Ammon's horn (tissue), 1 donor: ENCODE measurements at regions not wholly inside any gene's neighbourhood (a gene's known extent, or its start where the extent isn't known, plus 50 kb on each side); places are given as distances from the start of the nearest gene placed in this dataset.

ENCODE experiments used
- DNase-seq: peaks from one replicate; pipeline ENCODE4 v3.0.0-alpha.2; 2016; ENCODE audit warnings: low spot score

- DNase-seq = no peak
Measured at GRCh38 chr17:79470754-79471153, 140.1 kb downstream of the RBFOX3 start.

GRCh38 chr17:79469646-79470045, 141.2 kb downstream of the RBFOX3 start:
- no peak for DNase-seq

GRCh38 chr17:79468183-79468944, 142.5 kb downstream of the RBFOX3 start:
- no peak for DNase-seq

- DNase-seq = peak; percentile 45
Measured at GRCh38 chr17:79466562-79467350, 144.1 kb downstream of the RBFOX3 start.

GRCh38 chr17:79465681-79466025, 145.2 kb downstream of the RBFOX3 start:
- DNase-seq = no peak

GRCh38 chr17:79465011-79465680, 145.7 kb downstream of the RBFOX3 start:
- peak; percentile 53 for DNase-seq

GRCh38 chr17:79464318-79465010, 146.4 kb downstream of the RBFOX3 start:
- peak; percentile 40 for DNase-seq

GRCh38 chr17:79463421-79464317, 147.2 kb downstream of the RBFOX3 start:
- DNase-seq = peak; percentile 33

- no peak for DNase-seq
Measured at GRCh38 chr17:79461041-79461440, 149.8 kb downstream of the RBFOX3 start.

- DNase-seq = peak; percentile 27
Measured at GRCh38 chr17:79459846-79460245, 151.0 kb downstream of the RBFOX3 start.

GRCh38 chr17:79459003-79459655, 151.7 kb downstream of the RBFOX3 start:
- no peak for DNase-seq

- no peak for DNase-seq
Measured at GRCh38 chr17:79458356-79458755, 152.5 kb downstream of the RBFOX3 start.

GRCh38 chr17:79457889-79458288, 153.0 kb downstream of the RBFOX3 start:
- no peak for DNase-seq

GRCh38 chr17:79457376-79457775, 153.5 kb downstream of the RBFOX3 start:
- no peak for DNase-seq

- DNase-seq = no peak
Measured at GRCh38 chr17:79455636-79456035, 155.2 kb downstream of the RBFOX3 start.

- no peak for DNase-seq
Measured at GRCh38 chr17:79454826-79455225, 156.0 kb downstream of the RBFOX3 start.

GRCh38 chr17:79453481-79453880, 157.4 kb downstream of the RBFOX3 start:
- DNase-seq = no peak

- no peak for DNase-seq
Measured at GRCh38 chr17:79452706-79453105, 158.1 kb downstream of the RBFOX3 start.

- DNase-seq = no peak
Measured at GRCh38 chr17:79451167-79451566, 159.7 kb downstream of the RBFOX3 start.

- no peak for DNase-seq
Measured at GRCh38 chr17:79446399-79447009, 164.3 kb downstream of the RBFOX3 start.
